Esophagus muscularis mucosa (tissue), 4 donors: ENCODE measurements at regions not wholly inside any gene's neighbourhood (a gene's known extent, or its start where the extent isn't known, plus 50 kb on each side); places are given as distances from the start of the nearest gene placed in this dataset.

ENCODE experiments used
- DNase-seq: peaks from one replicate; pipeline ENCODE4 v3.0.0-alpha.2; 2017; ENCODE audit errors: extremely low spot score
- H3K27ac ChIP-seq, 4 donors: fragments of 200-600 bp; sonication (generic); replicated peaks in 1 of 4; 1 replicate in 3 of 4; 2 replicates in 1 of 4; pipeline ENCODE4 v1.5.1; 2016 to 2019; ENCODE audit warnings: mild to moderate bottlenecking in 1 of 4
- H3K27me3 ChIP-seq, 4 donors: fragments of 200-600 bp; sonication (generic); one replicate each; pipeline versions ENCODE4 v1.5.1 to v1.6.0; 2016 to 2019
- H3K36me3 ChIP-seq, 4 donors: fragments of 200-600 bp; sonication (generic); one replicate each; pipeline ENCODE4 v1.5.1; 2016 to 2019
- H3K4me1 ChIP-seq, 4 donors: fragments of 200-600 bp; sonication (generic); one replicate each; pipeline ENCODE4 v1.5.1; 2016 to 2019
- H3K4me3 ChIP-seq, 4 donors: fragments of 200-600 bp; sonication (generic); 1 replicate in 2 of 4; 2 replicates in 2 of 4; pipeline ENCODE4 v1.5.1; 2016 to 2019; ENCODE audit warnings: mild to moderate bottlenecking in 4 of 4, moderate library complexity in 1 of 4
- H3K9me3 ChIP-seq, 4 donors: fragments of 200-600 bp; sonication (generic); 1 replicate in 3 of 4; 2 replicates in 1 of 4; pipeline ENCODE4 v1.5.1; 2016 to 2019
- EP300 ChIP-seq: sonication (generic); formaldehyde crosslinking; IDR thresholded peaks from one replicate; pipeline ENCODE4 v1.6.1; 2017; ENCODE audit warnings: antibody characterized with exemption
- POLR2A ChIP-seq: fragments of 450-650 bp; IDR thresholded peaks from one replicate; pipeline ENCODE4 v1.6.1; 2017; ENCODE audit warnings: antibody characterized with exemption, moderate library complexity, mild to moderate bottlenecking, low read depth
- POLR2AphosphoS5 ChIP-seq, 2 donors: sonication (generic); formaldehyde crosslinking; IDR thresholded peaks; one replicate each; pipeline ENCODE4 v1.6.1; 2017; ENCODE audit warnings: antibody characterized with exemption in 2 of 2
- WGBS: methylation state at CpG from one replicate; pipeline ENCODE4 v1.1.5; 2018; 5-methylcytosine and 5-hydroxymethylcytosine counted together
- intact Hi-C: fragments of 100-400 bp; cut with DNase I; formaldehyde crosslinking; loops from one replicate; pipeline ENCODE4 v1.15.1; 2023
- TF ChIP-seq, protein P1 (sequence below), 3 experiments: fragments of 200-600 bp in 2 of 3; fragments of 450-650 bp in 1 of 3; sonication (generic) in 2 of 3; IDR thresholded peaks; one replicate each; pipeline ENCODE4 v1.5.1; 2017 to 2019; ENCODE audit warnings: antibody characterized with exemption in 3 of 3, mild to moderate bottlenecking in 2 of 3, moderate library complexity in 1 of 3

DNA sequence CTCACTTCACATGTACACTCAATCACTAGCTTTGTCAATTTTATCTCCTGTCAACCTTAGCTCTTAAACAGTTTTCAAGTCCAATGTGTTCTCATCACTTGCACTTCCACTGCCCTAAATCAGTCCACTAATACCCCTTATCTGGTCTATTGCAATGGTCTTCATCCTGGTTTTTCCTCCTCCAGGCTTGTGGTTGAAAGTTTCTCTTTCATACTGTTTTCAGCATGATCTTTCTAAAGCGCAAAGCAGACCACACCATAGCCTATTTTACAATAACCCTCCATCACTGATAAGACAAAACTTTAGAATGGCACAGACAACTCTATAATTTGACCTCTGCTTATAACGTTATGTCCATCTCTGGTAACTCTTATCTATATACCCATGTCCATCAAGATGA, 62.0 kb upstream of the DDHD1 start:
- no peak for DNase-seq
- WGBS: 85% methylated on average over 2 of the region's 2 CpGs
- H3K9me3 ChIP-seq: no peaks in the 10 kb centered on the region
- no peak overlapping the region for H3K27ac ChIP-seq
- TF ChIP-seq, protein P1, sequence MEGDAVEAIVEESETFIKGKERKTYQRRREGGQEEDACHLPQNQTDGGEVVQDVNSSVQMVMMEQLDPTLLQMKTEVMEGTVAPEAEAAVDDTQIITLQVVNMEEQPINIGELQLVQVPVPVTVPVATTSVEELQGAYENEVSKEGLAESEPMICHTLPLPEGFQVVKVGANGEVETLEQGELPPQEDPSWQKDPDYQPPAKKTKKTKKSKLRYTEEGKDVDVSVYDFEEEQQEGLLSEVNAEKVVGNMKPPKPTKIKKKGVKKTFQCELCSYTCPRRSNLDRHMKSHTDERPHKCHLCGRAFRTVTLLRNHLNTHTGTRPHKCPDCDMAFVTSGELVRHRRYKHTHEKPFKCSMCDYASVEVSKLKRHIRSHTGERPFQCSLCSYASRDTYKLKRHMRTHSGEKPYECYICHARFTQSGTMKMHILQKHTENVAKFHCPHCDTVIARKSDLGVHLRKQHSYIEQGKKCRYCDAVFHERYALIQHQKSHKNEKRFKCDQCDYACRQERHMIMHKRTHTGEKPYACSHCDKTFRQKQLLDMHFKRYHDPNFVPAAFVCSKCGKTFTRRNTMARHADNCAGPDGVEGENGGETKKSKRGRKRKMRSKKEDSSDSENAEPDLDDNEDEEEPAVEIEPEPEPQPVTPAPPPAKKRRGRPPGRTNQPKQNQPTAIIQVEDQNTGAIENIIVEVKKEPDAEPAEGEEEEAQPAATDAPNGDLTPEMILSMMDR (IDR thresholded peaks at IDR 0.05): no peak
- TF ChIP-seq POLR2AphosphoS5 (IDR thresholded peaks at IDR 0.05) (no peak), POLR2A (no peak), EP300 (no peak)
- no peak overlapping the region for H3K4me3 ChIP-seq
- H3K36me3 ChIP-seq: no peaks in the 10 kb centered on the region
- H3K27me3 ChIP-seq: no peaks in the 10 kb centered on the region
- H3K4me1 ChIP-seq: peaks cover 0 to 10% (median 7%) of the 10 kb centered on the region in 4 donors
- intact Hi-C loops: no loop called here

DNA sequence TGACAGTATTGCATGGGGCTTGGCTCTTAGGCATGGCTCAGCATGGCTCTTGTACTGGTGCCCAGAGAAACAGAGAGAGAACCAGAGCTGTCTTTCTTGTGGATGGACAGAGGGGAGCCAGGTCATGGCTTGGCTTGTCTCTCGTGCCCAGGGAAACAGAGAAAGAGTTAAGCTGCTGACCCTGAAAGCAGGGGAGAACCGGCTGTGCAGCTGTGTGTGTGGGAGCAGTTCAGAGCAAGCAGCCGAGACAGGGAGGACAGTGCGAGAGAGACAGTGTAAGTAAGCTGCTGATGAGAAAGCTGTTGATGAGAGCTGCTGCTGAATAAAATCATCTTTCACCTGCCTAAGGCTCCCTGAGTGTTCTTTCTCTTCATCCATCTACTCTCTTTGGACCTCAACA, 61.3 kb upstream of the DDHD1 start:
- H3K4me1 ChIP-seq: peaks cover 0 to 10% (median 7%) of the 10 kb centered on the region in 4 donors
- no peaks in the 10 kb centered on the region for H3K9me3 ChIP-seq
- intact Hi-C loops: no loop called here
- no peaks in the 10 kb centered on the region for H3K27me3 ChIP-seq
- H3K36me3 ChIP-seq: no peaks in the 10 kb centered on the region
- 76% methylated on average over 4 of the region's 4 CpGs for WGBS
- no peak for TF ChIP-seq EP300
- TF ChIP-seq POLR2A: no peak
- TF ChIP-seq POLR2AphosphoS5 (IDR thresholded peaks at IDR 0.05): no peak
- DNase-seq: no peak
- no peak overlapping the region for H3K4me3 ChIP-seq
- H3K27ac ChIP-seq: no peak overlapping the region

DNA sequence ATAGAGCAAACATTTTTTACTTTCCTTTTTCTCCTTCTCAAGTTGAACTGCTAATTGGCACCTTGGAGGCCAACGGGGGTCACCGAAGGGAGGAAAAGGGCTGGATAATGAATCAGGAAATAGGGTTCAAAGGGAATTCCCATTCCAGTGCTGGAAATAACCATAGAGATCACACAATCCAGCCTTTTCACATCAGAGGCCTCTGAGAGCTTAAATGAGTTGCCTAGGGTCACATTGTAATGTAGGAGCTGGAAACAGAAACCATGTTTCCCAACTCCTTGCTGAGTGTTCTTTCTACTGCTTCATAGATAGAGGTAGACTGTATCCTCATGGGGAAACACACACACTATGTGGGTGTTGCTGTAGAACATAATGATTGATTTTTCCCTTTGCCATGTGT, 60.6 kb upstream of the DDHD1 start:
- WGBS: 53% methylated on average over 2 of the region's 2 CpGs

DNA sequence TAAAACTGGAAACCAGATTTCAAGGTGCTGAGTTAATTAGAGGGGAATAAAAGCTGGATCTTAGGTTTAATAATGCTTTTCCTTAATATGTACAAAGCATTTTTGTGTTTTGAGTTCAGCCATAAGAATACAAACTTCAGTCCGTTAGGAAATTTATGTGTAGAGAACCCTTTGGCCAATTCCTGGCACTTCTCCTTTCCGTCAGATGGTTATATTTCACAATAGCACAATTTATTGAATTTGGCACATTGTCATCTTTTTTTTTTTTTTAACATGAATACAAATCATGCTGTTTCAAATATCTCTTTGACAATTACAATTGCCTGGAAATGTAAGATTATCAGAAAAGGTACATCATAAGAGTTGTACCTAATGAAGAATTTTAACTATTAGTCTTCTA, 56.2 kb upstream of the DDHD1 start:
- Histone ChIP-seq H3K27ac (no peak overlapping the region), H3K36me3 (no peaks in the 10 kb centered on the region), H3K4me3 (no peak overlapping the region), H3K9me3 (no peaks in the 10 kb centered on the region), H3K4me1 (no peaks in the 10 kb centered on the region), H3K27me3 (no peaks in the 10 kb centered on the region)
- intact Hi-C loops: no loop called here
- WGBS: 24% methylated on average over 2 of the region's 2 CpGs
- no peak for DNase-seq
- no peak for TF ChIP-seq EP300
- TF ChIP-seq, protein P1 (IDR thresholded peaks at IDR 0.05): no peak
- no peak for TF ChIP-seq POLR2A
- no peak for TF ChIP-seq POLR2AphosphoS5 (IDR thresholded peaks at IDR 0.05)

More for the DNA sequence above, 60.6 kb upstream of the DDHD1 start:
- Histone ChIP-seq H3K27me3 (no peaks in the 10 kb centered on the region), H3K36me3 (no peaks in the 10 kb centered on the region), H3K4me1 (peaks cover 0 to 10% (median 7%) of the 10 kb centered on the region in 4 donors), H3K4me3 (no peak overlapping the region), H3K27ac (no peak overlapping the region), H3K9me3 (no peaks in the 10 kb centered on the region)
- TF ChIP-seq, protein P1 (IDR thresholded peaks at IDR 0.05): no peak
- no peak for TF ChIP-seq POLR2AphosphoS5 (IDR thresholded peaks at IDR 0.05)
- intact Hi-C loops: no loop called here
- DNase-seq: no peak
